PC-3 (cell line): ENCODE measurements at regions not wholly inside any gene's neighbourhood (a gene's known extent, or its start where the extent isn't known, plus 50 kb on each side); places are given as distances from the start of the nearest gene placed in this dataset.

Source experiments
- ATAC-seq: fragments of 200-7000 bp; cut with Tn5 transposase; 2 replicates; pipeline ENCODE4 v1.9.1; 2020; ENCODE audit warnings: mild to moderate bottlenecking, moderate library complexity
- BruUV-seq: library from RNA; stranded (reverse); fragments of 400-500 nt; replicated peaks from 2 replicates; lab custom pipeline; 2021; lab: Mats Ljungman, UMichigan
- CTCF ChIA-PET: fragments of 300-600 bp; sonication (Branson Sonifier 250); formaldehyde crosslinking; loops from one replicate; lab custom pipeline; 2022; ENCODE audit warnings: antibody characterized with exemption; lab: Charles Lee
- POLR2A ChIA-PET: fragments of 300-600 bp; sonication (Branson Sonifier 250); formaldehyde crosslinking; loops from one replicate; lab custom pipeline; 2022; ENCODE audit warnings: antibody characterized with exemption; ENCODE audit not compliant: unreplicated experiment; lab: Charles Lee
- DNase-seq: peaks from one replicate; pipeline ENCODE4 v3.0.0-alpha.2; 2015
- H2AFZ ChIP-seq: fragments of 300-600 bp; sonication (generic); 2 replicates; pipeline ENCODE4 v1.6.0; 2016; ENCODE audit warnings: antibody characterized with exemption, low read length
- H3F3A ChIP-seq: fragments of 300-600 bp; sonication (generic); one replicate; pipeline ENCODE4 v1.6.0; 2017; ENCODE audit warnings: antibody characterized with exemption, low read length, control low read depth, mild to moderate bottlenecking; ENCODE audit not compliant: unreplicated experiment
- H3K27ac ChIP-seq: fragments of 300-600 bp; sonication (generic); 2 replicates; pipeline ENCODE4 v1.5.1; 2016; ENCODE audit warnings: mild to moderate bottlenecking, low read length
- H3K27me3 ChIP-seq: fragments of 300-600 bp; sonication (generic); 2 replicates; pipeline ENCODE4 v1.6.1; 2016; ENCODE audit warnings: low read length, mixed read lengths
- H3K36me3 ChIP-seq: fragments of 300-600 bp; sonication (generic); 2 replicates; pipeline ENCODE4 v1.6.1; 2016; ENCODE audit warnings: low read depth, mixed run types, low read length, mixed read lengths
- H3K4me1 ChIP-seq: fragments of 300-600 bp; sonication (generic); 2 replicates; pipeline ENCODE4 v1.5.1; 2016; ENCODE audit warnings: low read length; ENCODE audit not compliant: insufficient read depth
- H3K4me2 ChIP-seq: fragments of 300-600 bp; sonication (generic); 2 replicates; pipeline ENCODE4 v1.6.0; 2016; ENCODE audit warnings: low read length
- H3K4me3 ChIP-seq: fragments of 300-600 bp; sonication (generic); 2 replicates; pipeline ENCODE4 v1.5.1; 2016; ENCODE audit warnings: mild to moderate bottlenecking, low read length, mixed read lengths
- H3K79me2 ChIP-seq: fragments of 300-600 bp; sonication (generic); 2 replicates; pipeline ENCODE4 v1.6.1; 2017; ENCODE audit warnings: low read length, mixed read lengths
- H3K9ac ChIP-seq: fragments of 300-600 bp; sonication (generic); 2 replicates; pipeline ENCODE4 v1.6.0; 2016; ENCODE audit warnings: mild to moderate bottlenecking, low read length
- H3K9me2 ChIP-seq: fragments of 300-600 bp; sonication (generic); replicated peaks from 2 replicates; pipeline ENCODE4 v1.6.1; 2016; ENCODE audit warnings: mixed run types, low read length, mixed read lengths
- H3K9me3 ChIP-seq: fragments of 300-600 bp; sonication (generic); 2 replicates; pipeline ENCODE4 v1.6.1; 2016; ENCODE audit warnings: low read length, mixed read lengths
- H4K20me1 ChIP-seq: fragments of 300-600 bp; sonication (generic); 2 replicates; pipeline ENCODE4 v1.6.1; 2016; ENCODE audit warnings: low read length, mixed read lengths
- CTCF ChIP-seq: fragments of 300-600 bp; sonication (generic); conservative IDR thresholded peaks from 2 replicates; pipeline ENCODE4 v1.5.1; 2017; ENCODE audit warnings: antibody characterized with exemption, low read depth, mild to moderate bottlenecking, low read length
- EZH2 ChIP-seq: fragments of 300-600 bp; sonication (generic); IDR thresholded peaks from one replicate; pipeline ENCODE4 v1.6.1; 2017; ENCODE audit warnings: antibody characterized with exemption, mild to moderate bottlenecking, low read length; ENCODE audit not compliant: unreplicated experiment
- EZH2phosphoT487 ChIP-seq: fragments of 300-600 bp; sonication (generic); IDR thresholded peaks from 2 replicates; pipeline ENCODE4 v1.6.1; 2018; ENCODE audit warnings: mild to moderate bottlenecking, antibody characterized with exemption, low read length, borderline replicate concordance
- intact Hi-C: fragments of 100-400 bp; cut with micrococcal nuclease; formaldehyde crosslinking; loops from 2 replicates; pipeline ENCODE4 v1.9.0; 2023

- no peaks in the 10 kb centered on the region for H3K9me3 ChIP-seq
These were observed 138.5 kb upstream of the LGALSL start for GRCh38 chr2:64315291-64315960.

GRCh38 chr2:64317707-64318475 is 136.1 kb upstream of the LGALSL start:
- CTCF ChIA-PET = no interaction called here
- intact Hi-C loops = no loop called here
- no peaks in the 10 kb centered on the region for H3K9me2 ChIP-seq

More at GRCh38 chr2:64315291-64315960, 138.5 kb upstream of the LGALSL start:
- intact Hi-C loops = no loop called here
- no peak for DNase-seq
- Histone ChIP-seq H3K27ac (no peak overlapping the region), H3K9ac (no peak overlapping the region), H2AFZ (no peak overlapping the region), H3K27me3 (no peaks in the 10 kb centered on the region), H3K9me2 (no peaks in the 10 kb centered on the region), H3F3A (no peaks in the 10 kb centered on the region), H3K4me2 (no peak overlapping the region), H3K79me2 (no peaks in the 10 kb centered on the region), H3K4me1 (peaks cover 10% of the 10 kb centered on the region), H3K4me3 (no peak overlapping the region), H4K20me1 (no peaks in the 10 kb centered on the region), H3K36me3 (no peaks in the 10 kb centered on the region)
- TF ChIP-seq EZH2phosphoT487 (no peak), CTCF (no peak), EZH2 (no peak)
- no TSS peak for BruUV-seq
- ChIA-PET CTCF (no interaction called here), POLR2A (no interaction called here)
- ATAC-seq = no peak

More at GRCh38 chr2:64317707-64318475, 136.1 kb upstream of the LGALSL start:
- no peak overlapping the region for H3K27ac ChIP-seq
- H3K9ac ChIP-seq = no peak overlapping the region
- H3K9me3 ChIP-seq = no peaks in the 10 kb centered on the region
- no peak overlapping the region for H3K4me2 ChIP-seq
- no TSS peak for BruUV-seq
- H3K36me3 ChIP-seq = no peaks in the 10 kb centered on the region
- no peak overlapping the region for H2AFZ ChIP-seq
- no peaks in the 10 kb centered on the region for H3K79me2 ChIP-seq
- DNase-seq = no peak
- H3K27me3 ChIP-seq = no peaks in the 10 kb centered on the region
- TF ChIP-seq EZH2phosphoT487 (no peak), CTCF (no peak), EZH2 (no peak)
- no peaks in the 10 kb centered on the region for H4K20me1 ChIP-seq
- POLR2A ChIA-PET = no interaction called here
- no peaks in the 10 kb centered on the region for H3F3A ChIP-seq
- no peak for ATAC-seq
- no peaks in the 10 kb centered on the region for H3K4me1 ChIP-seq
- no peak overlapping the region for H3K4me3 ChIP-seq
